ENCODE measurements at regions not wholly inside any gene's neighbourhood (a gene's known extent, or its start where the extent isn't known, plus 50 kb on each side); places are given as distances from the start of the nearest gene placed in this dataset.

- no peak for DNase-seq (ENCODE audit: low spot score)
These were observed 257.6 kb downstream of the CBLN1 start for GRCh38 chr16:49024016-49024415.

- no peak for DNase-seq (ENCODE audit: low spot score)
These were observed 258.6 kb downstream of the CBLN1 start for GRCh38 chr16:49023050-49023449.

GRCh38 chr16:49022351-49022963 is 259.2 kb downstream of the CBLN1 start:
- DNase-seq (ENCODE audit: low spot score) = no peak

- no peak for DNase-seq (ENCODE audit: low spot score)
These were observed 260.5 kb downstream of the CBLN1 start for GRCh38 chr16:49021136-49021535.

GRCh38 chr16:49020436-49020835 is 261.2 kb downstream of the CBLN1 start:
- no peak for DNase-seq (ENCODE audit: low spot score)

GRCh38 chr16:49019831-49020230 is 261.8 kb downstream of the CBLN1 start:
- no peak for DNase-seq (ENCODE audit: low spot score)

- DNase-seq (ENCODE audit: low spot score) = no peak
These were observed 262.5 kb downstream of the CBLN1 start for GRCh38 chr16:49019081-49019633.

- no peak for DNase-seq (ENCODE audit: low spot score)
These were observed 263.2 kb downstream of the CBLN1 start for GRCh38 chr16:49018259-49018931.

- no peak for DNase-seq (ENCODE audit: low spot score)
These were observed 264.1 kb downstream of the CBLN1 start for GRCh38 chr16:49017501-49017900.

- DNase-seq (ENCODE audit: low spot score) = no peak
These were observed 265.2 kb downstream of the CBLN1 start for GRCh38 chr16:49016461-49016860.

GRCh38 chr16:49015225-49015592 is 266.4 kb downstream of the CBLN1 start:
- no peak for DNase-seq (ENCODE audit: low spot score)

GRCh38 chr16:49014277-49015224 is 267.1 kb downstream of the CBLN1 start:
- no peak for DNase-seq (ENCODE audit: low spot score)

- no peak for DNase-seq (ENCODE audit: low spot score)
These were observed 267.9 kb downstream of the CBLN1 start for GRCh38 chr16:49013727-49014080.

GRCh38 chr16:49012961-49013726 is 268.5 kb downstream of the CBLN1 start:
- DNase-seq (ENCODE audit: low spot score) = no peak

GRCh38 chr16:49011901-49012300 is 269.7 kb downstream of the CBLN1 start:
- no peak for DNase-seq (ENCODE audit: low spot score)

GRCh38 chr16:49010879-49011278 is 270.8 kb downstream of the CBLN1 start:
- DNase-seq (ENCODE audit: low spot score) = no peak

GRCh38 chr16:49010396-49010795 is 271.2 kb downstream of the CBLN1 start:
- DNase-seq (ENCODE audit: low spot score) = no peak

- DNase-seq (ENCODE audit: low spot score) = no peak
These were observed 272.4 kb downstream of the CBLN1 start for GRCh38 chr16:49009204-49009603.

GRCh38 chr16:49003992-49004391 is 277.6 kb downstream of the CBLN1 start:
- no peak for DNase-seq (ENCODE audit: low spot score)

- DNase-seq (ENCODE audit: low spot score) = no peak
These were observed 278.6 kb downstream of the CBLN1 start for GRCh38 chr16:49003022-49003421.

- peak; percentile 39 for DNase-seq (ENCODE audit: low spot score)
These were observed 281.0 kb downstream of the CBLN1 start for GRCh38 chr16:49000594-49000993.

GRCh38 chr16:48999508-48999907 is 282.1 kb downstream of the CBLN1 start:
- DNase-seq (ENCODE audit: low spot score) = no peak

Measured in HT-29 (cell line).